B cell (primary cell): ENCODE measurements at regions not wholly inside any gene's neighbourhood (a gene's known extent, or its start where the extent isn't known, plus 50 kb on each side); places are given as distances from the start of the nearest gene placed in this dataset.
"Not testable (repeated sequence)": the region's sequence is repeated elsewhere in the genome, so short reads cannot be mapped to it uniquely, and the experiment has no call there.

Experiments used
- EZH2 ChIP-seq: IDR thresholded peaks from 2 replicates; pipeline ENCODE4 v1.6.1; 2012; ENCODE audit warnings: borderline replicate concordance, low read depth, mild to moderate bottlenecking, moderate library complexity, low read length; ENCODE audit not compliant: insufficient read depth, poor library complexity, severe bottlenecking
- TF ChIP-seq, protein P1 (sequence below): fragments of 200-600 bp; IDR thresholded peaks from one replicate; pipeline ENCODE4 v1.8.0; 2022; ENCODE audit warnings: antibody characterized with exemption, mild to moderate bottlenecking

- TF ChIP-seq, protein P1, sequence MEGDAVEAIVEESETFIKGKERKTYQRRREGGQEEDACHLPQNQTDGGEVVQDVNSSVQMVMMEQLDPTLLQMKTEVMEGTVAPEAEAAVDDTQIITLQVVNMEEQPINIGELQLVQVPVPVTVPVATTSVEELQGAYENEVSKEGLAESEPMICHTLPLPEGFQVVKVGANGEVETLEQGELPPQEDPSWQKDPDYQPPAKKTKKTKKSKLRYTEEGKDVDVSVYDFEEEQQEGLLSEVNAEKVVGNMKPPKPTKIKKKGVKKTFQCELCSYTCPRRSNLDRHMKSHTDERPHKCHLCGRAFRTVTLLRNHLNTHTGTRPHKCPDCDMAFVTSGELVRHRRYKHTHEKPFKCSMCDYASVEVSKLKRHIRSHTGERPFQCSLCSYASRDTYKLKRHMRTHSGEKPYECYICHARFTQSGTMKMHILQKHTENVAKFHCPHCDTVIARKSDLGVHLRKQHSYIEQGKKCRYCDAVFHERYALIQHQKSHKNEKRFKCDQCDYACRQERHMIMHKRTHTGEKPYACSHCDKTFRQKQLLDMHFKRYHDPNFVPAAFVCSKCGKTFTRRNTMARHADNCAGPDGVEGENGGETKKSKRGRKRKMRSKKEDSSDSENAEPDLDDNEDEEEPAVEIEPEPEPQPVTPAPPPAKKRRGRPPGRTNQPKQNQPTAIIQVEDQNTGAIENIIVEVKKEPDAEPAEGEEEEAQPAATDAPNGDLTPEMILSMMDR: not testable (repeated sequence)
- not testable (repeated sequence) for TF ChIP-seq EZH2
These were observed 2805.9 kb downstream of the RPIA start for GRCh38 chr2:91497129-91498064.
